WTC11 (cell line): ENCODE measurements at regions not wholly inside any gene's neighbourhood (a gene's known extent, or its start where the extent isn't known, plus 50 kb on each side); places are given as distances from the start of the nearest gene placed in this dataset.

Experiments used
- ATAC-seq: fragments of 200-7000 bp; cut with Tn5 transposase; 2 replicates; pipeline ENCODE4 v1.10.0; 2021; ENCODE audit warnings: mild to moderate bottlenecking, moderate library complexity
- CTCF ChIA-PET: fragments of 300-600 bp; sonication (Branson Sonifier 250); formaldehyde crosslinking; loops from one replicate; lab custom pipeline; 2021; ENCODE audit warnings: antibody characterized with exemption; lab: Charles Lee
- POLR2A ChIA-PET: fragments of 350-600 bp; sonication (Branson Sonifier 250); formaldehyde crosslinking; loops from one replicate; lab custom pipeline; 2021; ENCODE audit warnings: antibody characterized with exemption; lab: Charles Lee
- DNase-seq: peaks from one replicate; pipeline ENCODE4 v3.0.0; 2021; ENCODE audit warnings: low spot score
- H3K27ac Mint-ChIP-seq: 2 replicates; pipeline ENCODE4 v1.8.0; 2021; ENCODE audit warnings: mixed read lengths
- H3K27me3 Mint-ChIP-seq: 2 replicates; pipeline ENCODE4 v1.8.0; 2021; ENCODE audit warnings: low read depth, mild to moderate bottlenecking, moderate library complexity, mixed read lengths
- H3K36me3 Mint-ChIP-seq: 2 replicates; pipeline ENCODE4 v1.8.0; 2021; ENCODE audit warnings: mixed read lengths
- H3K4me1 Mint-ChIP-seq: 2 replicates; pipeline ENCODE4 v1.8.0; 2022; ENCODE audit warnings: mixed read lengths
- H3K4me3 Mint-ChIP-seq: 2 replicates; pipeline ENCODE4 v1.8.0; 2021; ENCODE audit warnings: mild to moderate bottlenecking, moderate library complexity, mixed read lengths
- H3K9me3 Mint-ChIP-seq: 2 replicates; pipeline ENCODE4 v1.8.0; 2021; ENCODE audit warnings: mixed read lengths
- AR ChIP-seq: fragments of 250-450 bp; sonication (Bioruptor Pico); IDR thresholded peaks from 2 replicates; pipeline ENCODE4 v1.9.0; 2021; ENCODE audit warnings: mild to moderate bottlenecking
- ATF1 ChIP-seq: sonication (generic); formaldehyde crosslinking; IDR thresholded peaks from 2 replicates; pipeline ENCODE4 v1.8.1; 2023; ENCODE audit warnings: mild to moderate bottlenecking, moderate library complexity, missing genetic modification reagents
- ATF2 ChIP-seq: sonication (generic); formaldehyde crosslinking; IDR thresholded peaks from 2 replicates; pipeline ENCODE4 v1.8.1; 2022; ENCODE audit warnings: low read depth, missing genetic modification reagents, borderline replicate concordance
- CBFB ChIP-seq: sonication (generic); formaldehyde crosslinking; IDR thresholded peaks from 2 replicates; pipeline ENCODE4 v1.8.1; 2022; ENCODE audit warnings: mild to moderate bottlenecking, low read depth, missing genetic modification reagents
- E2F5 ChIP-seq: sonication (generic); formaldehyde crosslinking; IDR thresholded peaks from 2 replicates; pipeline ENCODE4 v1.8.1; 2022; ENCODE audit warnings: mild to moderate bottlenecking, moderate library complexity, missing genetic modification reagents
- GTF2I ChIP-seq: fragments of 250-450 bp; sonication (Bioruptor Pico); conservative IDR thresholded peaks from 2 replicates; pipeline ENCODE4 v1.4.0; 2021; ENCODE audit warnings: mild to moderate bottlenecking
- JUN ChIP-seq: sonication (generic); formaldehyde crosslinking; IDR thresholded peaks from 2 replicates; pipeline ENCODE4 v1.8.0; 2023; ENCODE audit warnings: mild to moderate bottlenecking, missing genetic modification reagents
- TF ChIP-seq, protein P1 (sequence below): sonication (generic); formaldehyde crosslinking; IDR thresholded peaks from 2 replicates; pipeline ENCODE4 v1.8.1; 2023; ENCODE audit warnings: mild to moderate bottlenecking, missing genetic modification reagents, borderline replicate concordance
- TF ChIP-seq, protein P2 (sequence below): fragments of 250-450 bp; sonication (Bioruptor Pico); IDR thresholded peaks from 2 replicates; pipeline ENCODE4 v1.9.0; 2021; ENCODE audit warnings: mild to moderate bottlenecking, borderline replicate concordance
- TF ChIP-seq, protein P3 (sequence below): sonication (generic); formaldehyde crosslinking; IDR thresholded peaks from 2 replicates; pipeline ENCODE4 v1.8.0; 2022; ENCODE audit warnings: mild to moderate bottlenecking, missing genetic modification reagents

DNA sequence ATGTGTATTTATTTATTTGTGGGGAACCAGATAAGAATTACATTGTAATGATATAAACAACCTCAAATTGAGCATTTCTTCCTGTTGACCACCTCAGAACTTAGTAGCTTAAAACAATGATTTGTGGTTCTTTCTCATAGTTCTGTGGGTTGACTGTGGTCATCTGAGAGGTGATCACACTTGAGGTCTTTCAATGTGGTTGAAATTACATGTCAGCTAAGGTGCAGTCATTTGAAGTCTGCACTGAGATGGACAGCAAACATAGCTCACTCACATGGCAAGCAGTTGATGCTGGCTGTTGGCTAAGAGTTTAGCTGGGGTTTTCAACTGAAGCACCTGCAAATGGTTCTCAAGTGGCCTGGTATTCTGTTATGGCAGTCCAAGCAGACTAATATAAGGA lies 436.7 kb upstream of the MAP3K7 start:
- H3K27ac Mint-ChIP-seq, result no peak overlapping the region
- ATAC-seq, result no peak
- no peak for DNase-seq
- no peak for TF ChIP-seq CBFB (CRISPR knock-in tag)
- no peak for TF ChIP-seq ATF1 (CRISPR knock-in tag)
- TF ChIP-seq, protein P1, sequence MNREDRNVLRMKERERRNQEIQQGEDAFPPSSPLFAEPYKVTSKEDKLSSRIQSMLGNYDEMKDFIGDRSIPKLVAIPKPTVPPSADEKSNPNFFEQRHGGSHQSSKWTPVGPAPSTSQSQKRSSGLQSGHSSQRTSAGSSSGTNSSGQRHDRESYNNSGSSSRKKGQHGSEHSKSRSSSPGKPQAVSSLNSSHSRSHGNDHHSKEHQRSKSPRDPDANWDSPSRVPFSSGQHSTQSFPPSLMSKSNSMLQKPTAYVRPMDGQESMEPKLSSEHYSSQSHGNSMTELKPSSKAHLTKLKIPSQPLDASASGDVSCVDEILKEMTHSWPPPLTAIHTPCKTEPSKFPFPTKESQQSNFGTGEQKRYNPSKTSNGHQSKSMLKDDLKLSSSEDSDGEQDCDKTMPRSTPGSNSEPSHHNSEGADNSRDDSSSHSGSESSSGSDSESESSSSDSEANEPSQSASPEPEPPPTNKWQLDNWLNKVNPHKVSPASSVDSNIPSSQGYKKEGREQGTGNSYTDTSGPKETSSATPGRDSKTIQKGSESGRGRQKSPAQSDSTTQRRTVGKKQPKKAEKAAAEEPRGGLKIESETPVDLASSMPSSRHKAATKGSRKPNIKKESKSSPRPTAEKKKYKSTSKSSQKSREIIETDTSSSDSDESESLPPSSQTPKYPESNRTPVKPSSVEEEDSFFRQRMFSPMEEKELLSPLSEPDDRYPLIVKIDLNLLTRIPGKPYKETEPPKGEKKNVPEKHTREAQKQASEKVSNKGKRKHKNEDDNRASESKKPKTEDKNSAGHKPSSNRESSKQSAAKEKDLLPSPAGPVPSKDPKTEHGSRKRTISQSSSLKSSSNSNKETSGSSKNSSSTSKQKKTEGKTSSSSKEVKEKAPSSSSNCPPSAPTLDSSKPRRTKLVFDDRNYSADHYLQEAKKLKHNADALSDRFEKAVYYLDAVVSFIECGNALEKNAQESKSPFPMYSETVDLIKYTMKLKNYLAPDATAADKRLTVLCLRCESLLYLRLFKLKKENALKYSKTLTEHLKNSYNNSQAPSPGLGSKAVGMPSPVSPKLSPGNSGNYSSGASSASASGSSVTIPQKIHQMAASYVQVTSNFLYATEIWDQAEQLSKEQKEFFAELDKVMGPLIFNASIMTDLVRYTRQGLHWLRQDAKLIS, result no peak
- TF ChIP-seq, protein P2, sequence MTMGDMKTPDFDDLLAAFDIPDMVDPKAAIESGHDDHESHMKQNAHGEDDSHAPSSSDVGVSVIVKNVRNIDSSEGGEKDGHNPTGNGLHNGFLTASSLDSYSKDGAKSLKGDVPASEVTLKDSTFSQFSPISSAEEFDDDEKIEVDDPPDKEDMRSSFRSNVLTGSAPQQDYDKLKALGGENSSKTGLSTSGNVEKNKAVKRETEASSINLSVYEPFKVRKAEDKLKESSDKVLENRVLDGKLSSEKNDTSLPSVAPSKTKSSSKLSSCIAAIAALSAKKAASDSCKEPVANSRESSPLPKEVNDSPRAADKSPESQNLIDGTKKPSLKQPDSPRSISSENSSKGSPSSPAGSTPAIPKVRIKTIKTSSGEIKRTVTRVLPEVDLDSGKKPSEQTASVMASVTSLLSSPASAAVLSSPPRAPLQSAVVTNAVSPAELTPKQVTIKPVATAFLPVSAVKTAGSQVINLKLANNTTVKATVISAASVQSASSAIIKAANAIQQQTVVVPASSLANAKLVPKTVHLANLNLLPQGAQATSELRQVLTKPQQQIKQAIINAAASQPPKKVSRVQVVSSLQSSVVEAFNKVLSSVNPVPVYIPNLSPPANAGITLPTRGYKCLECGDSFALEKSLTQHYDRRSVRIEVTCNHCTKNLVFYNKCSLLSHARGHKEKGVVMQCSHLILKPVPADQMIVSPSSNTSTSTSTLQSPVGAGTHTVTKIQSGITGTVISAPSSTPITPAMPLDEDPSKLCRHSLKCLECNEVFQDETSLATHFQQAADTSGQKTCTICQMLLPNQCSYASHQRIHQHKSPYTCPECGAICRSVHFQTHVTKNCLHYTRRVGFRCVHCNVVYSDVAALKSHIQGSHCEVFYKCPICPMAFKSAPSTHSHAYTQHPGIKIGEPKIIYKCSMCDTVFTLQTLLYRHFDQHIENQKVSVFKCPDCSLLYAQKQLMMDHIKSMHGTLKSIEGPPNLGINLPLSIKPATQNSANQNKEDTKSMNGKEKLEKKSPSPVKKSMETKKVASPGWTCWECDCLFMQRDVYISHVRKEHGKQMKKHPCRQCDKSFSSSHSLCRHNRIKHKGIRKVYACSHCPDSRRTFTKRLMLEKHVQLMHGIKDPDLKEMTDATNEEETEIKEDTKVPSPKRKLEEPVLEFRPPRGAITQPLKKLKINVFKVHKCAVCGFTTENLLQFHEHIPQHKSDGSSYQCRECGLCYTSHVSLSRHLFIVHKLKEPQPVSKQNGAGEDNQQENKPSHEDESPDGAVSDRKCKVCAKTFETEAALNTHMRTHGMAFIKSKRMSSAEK (CRISPR knock-in tag), result no peak
- no peak for TF ChIP-seq ATF2 (CRISPR knock-in tag)
- no peak for TF ChIP-seq E2F5 (CRISPR knock-in tag)
- no peak for TF ChIP-seq JUN (CRISPR knock-in tag)
- TF ChIP-seq, protein P3, sequence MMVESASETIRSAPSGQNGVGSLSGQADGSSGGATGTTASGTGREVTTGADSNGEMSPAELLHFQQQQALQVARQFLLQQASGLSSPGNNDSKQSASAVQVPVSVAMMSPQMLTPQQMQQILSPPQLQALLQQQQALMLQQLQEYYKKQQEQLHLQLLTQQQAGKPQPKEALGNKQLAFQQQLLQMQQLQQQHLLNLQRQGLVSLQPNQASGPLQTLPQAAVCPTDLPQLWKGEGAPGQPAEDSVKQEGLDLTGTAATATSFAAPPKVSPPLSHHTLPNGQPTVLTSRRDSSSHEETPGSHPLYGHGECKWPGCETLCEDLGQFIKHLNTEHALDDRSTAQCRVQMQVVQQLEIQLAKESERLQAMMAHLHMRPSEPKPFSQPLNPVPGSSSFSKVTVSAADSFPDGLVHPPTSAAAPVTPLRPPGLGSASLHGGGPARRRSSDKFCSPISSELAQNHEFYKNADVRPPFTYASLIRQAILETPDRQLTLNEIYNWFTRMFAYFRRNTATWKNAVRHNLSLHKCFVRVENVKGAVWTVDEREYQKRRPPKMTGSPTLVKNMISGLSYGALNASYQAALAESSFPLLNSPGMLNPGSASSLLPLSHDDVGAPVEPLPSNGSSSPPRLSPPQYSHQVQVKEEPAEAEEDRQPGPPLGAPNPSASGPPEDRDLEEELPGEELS (CRISPR knock-in tag), result no peak
- H3K4me3 Mint-ChIP-seq, result no peak overlapping the region
- no peaks in the 10 kb centered on the region for H3K36me3 Mint-ChIP-seq
- no peaks in the 10 kb centered on the region for H3K27me3 Mint-ChIP-seq
- POLR2A ChIA-PET, result no interaction called here
- no peaks in the 10 kb centered on the region for H3K9me3 Mint-ChIP-seq
- CTCF ChIA-PET, result no interaction called here
- H3K4me1 Mint-ChIP-seq, result no peaks in the 10 kb centered on the region

DNA sequence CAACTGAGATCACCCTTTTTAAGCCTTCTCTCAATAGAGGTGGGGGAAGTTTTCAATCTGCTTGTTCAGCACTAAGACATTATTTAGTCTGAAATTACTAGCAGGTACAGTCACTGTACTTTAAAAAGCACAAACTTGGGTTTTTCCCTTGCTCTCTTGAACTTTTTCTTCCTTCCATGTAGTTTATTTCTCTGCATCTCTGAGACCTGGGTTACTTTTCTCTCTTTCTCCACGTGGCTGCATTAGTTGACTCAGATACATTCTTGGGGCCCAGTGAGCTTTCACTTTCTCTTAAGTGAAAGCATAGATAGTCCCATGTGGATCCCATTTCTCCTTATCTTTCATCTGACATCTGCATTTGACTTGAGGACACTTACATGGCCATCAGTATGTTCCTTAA lies 433.9 kb upstream of the MAP3K7 start:
- no peak for DNase-seq
- Mint-ChIP-seq H3K9me3 (no peaks in the 10 kb centered on the region), H3K27me3 (no peaks in the 10 kb centered on the region), H3K4me1 (no peaks in the 10 kb centered on the region), H3K4me3 (no peak overlapping the region), H3K36me3 (no peaks in the 10 kb centered on the region), H3K27ac (no peak overlapping the region)
- CTCF ChIA-PET, result no interaction called here
- POLR2A ChIA-PET, result no interaction called here
- ATAC-seq, result no peak
- TF ChIP-seq AR (CRISPR knock-in tag) (no peak), GTF2I (no peak)
- TF ChIP-seq, all 79 proteins: peak for 0
